T-helper 22 cell (primary cell): ENCODE measurements at regions not wholly inside any gene's neighbourhood (a gene's known extent, or its start where the extent isn't known, plus 50 kb on each side); places are given as distances from the start of the nearest gene placed in this dataset.

Experiments
- DNase-seq: peaks from one replicate; pipeline ENCODE4 v3.0.0-alpha.2; 2020; ENCODE audit warnings: low read depth

- DNase-seq = no peak
Measured at GRCh38 chr22:48395201-48395600, 1432.5 kb downstream of the BRD1 start.

DNA sequence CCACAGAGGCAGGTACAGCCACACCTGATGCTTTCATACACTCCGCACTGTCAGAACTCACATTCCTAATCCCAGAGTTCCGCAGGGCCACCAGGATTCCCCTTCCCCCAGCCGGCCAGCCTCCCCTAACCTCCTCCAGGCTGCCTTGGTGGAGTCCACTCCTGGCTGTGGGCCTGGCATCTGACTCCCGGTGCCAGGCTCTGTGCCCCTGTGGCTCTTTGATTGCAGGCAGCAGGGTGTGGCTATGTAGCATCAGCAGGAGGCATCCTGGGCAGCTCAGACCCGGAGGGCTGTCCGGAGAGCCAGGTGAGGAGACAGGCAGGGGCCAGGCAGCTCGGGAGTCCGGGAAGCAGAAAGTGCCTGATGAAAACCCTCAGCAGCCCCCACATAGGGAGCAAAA is 1432.9 kb downstream of the BRD1 start:
- no peak for DNase-seq

GRCh38 chr22:48393885-48394284 is 1433.8 kb downstream of the BRD1 start:
- DNase-seq = no peak

DNA sequence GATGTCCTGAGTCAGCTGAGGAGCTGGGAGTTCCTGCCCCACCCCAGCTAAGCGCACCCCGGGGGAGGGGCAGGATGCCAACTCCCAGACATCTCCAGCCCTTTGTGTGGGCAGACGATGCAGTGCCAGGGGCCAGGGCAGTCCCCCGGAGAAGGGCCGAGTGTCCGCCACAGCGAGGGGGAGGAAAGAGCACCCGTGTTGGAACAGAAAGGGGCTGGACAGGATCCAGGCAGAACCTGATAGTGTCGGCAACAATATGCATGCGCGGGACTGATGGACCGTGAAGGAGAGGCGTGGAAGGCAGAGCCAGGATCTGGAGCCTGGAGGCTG is 1434.7 kb downstream of the BRD1 start:
- no peak for DNase-seq

DNA sequence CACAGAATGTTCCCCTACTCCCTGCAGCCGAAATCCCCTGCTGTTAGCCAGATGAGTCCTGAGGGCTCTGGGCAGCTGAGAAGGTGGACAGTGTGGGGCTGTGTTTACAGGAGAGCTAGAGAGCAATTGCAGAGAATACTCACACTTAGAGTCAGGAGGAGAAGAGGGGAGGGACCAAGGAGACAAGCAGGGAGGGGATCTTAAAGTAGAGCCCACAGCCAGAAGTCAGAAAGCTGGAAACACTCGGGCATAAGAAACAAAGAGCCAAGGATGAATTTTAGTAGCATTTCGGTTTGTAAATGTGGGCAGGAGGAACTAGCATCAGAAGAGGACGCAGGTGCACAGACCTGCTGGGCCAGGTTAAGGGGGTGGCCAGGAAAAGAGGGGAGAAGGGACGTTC is 1435.9 kb downstream of the BRD1 start:
- no peak for DNase-seq

DNA sequence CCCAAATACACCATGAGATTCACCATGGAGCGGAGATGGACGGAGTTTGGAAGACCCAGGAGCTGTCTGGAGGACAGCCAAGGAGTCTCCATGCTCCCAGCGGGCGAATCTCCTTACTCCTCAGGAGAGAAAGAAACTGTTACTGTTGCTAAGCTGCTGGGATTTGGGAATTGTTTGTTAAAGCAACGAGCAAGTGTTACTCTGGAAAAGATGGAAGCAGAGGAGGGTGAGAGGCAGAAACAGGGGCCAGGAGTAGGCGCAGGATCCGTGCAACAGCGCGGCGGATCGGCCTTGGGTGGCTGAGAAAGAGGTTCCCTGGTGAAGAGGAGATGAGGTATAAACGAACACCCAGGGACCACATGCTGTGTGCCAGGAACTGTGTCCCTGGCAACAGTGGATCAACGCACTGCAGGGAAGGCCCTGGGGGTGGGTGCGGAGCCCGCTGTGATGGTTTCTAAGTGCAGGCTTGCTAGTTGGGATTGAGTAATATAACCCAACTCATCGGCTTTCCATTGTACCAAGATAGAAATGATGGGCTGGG is 1436.4 kb downstream of the BRD1 start:
- no peak for DNase-seq

DNA sequence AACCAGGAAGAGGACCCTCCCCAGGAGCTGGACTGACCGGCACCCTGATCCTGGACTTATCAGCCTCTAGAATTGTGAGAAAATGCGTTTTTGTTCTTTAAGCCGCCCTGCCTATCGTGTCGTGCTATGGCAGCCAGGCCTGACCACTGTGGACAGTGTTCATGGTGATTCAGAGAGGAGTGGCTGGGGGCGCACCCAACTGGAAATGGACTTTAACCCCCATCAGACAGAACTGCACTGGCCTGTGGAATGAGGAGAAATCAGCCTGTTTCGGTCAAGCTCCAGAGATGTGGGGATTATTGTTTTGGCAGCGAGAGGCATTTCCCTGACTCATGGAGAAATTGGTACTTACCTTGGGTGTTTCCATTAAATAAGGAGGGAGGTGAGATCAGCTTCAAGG is 1437.8 kb downstream of the BRD1 start:
- no peak for DNase-seq

- DNase-seq = no peak
Measured at GRCh38 chr22:48382197-48382596, 1445.5 kb downstream of the BRD1 start.

DNA sequence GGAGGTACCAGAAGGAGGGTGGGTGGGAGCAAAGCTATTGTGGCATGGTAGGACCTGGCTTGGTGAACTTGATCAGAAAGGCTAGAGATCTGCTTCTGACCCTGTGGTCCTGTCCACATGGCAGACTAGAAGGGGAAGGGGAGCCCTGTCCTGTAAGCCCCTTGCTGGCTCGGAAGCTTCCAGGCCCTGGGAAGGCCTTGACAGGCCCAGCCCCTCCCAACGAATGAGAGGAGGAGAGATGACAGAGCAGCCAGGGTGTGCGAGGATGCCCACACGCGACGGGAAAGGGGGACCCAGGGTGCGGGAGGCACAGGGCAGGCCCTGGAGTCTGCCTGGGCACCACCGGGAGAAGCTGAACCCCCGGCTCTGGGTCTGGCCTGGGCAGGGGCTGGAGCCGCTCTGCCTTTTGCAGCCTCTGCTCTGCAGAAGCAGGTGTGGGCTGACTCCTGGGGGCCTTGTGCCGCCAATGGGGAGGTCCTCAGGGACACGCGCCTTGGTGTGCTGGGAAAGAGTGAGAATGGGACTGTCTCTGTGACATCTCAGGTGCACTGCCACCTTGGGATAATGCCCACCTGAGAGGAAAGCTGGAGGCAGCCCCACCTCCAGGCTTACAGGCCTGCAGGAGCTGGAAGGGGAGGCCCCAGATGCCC is 1447.5 kb downstream of the BRD1 start:
- no peak for DNase-seq

DNA sequence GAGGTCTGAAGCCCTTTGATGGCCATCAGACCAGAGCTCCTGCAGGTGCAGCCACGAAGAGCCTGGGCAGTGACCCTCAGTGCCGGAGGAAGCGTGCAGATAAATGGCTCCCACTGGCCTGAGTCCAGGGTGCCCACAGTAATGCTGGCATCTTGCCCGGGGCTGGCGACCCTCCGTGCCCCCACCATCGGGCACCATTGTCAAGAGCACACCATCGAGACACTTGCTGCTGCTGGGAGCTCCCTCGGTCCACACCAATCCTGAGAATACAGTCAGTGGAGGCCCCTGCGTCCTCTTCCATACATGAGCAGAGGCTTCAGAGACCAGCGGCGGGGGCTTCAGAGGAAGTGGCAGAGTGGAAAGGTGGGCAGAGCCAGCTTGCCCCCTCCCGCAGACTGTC is 1448.3 kb downstream of the BRD1 start:
- DNase-seq = no peak

DNA sequence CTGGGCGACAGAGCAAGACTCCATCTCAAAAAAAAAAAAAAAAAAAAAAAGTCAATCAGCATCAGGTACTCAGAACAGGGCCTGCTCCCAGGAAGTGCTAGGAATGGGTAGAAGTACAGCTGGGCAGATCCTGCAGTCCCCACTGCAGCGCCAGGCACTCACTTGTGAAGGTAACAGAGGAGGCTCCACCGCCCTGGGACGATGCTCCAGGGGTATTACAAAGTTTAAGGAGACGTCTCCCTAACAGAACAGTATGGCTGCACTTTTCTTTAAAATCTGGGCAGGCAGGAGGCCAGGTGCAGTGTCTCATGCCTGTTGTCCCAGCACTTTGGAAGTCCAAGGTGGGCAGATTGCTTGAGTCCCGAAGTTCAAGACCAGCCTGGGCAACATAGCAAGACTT is 1449.0 kb downstream of the BRD1 start:
- DNase-seq = no peak

GRCh38 chr22:48376936-48377712 is 1450.5 kb downstream of the BRD1 start:
- no peak for DNase-seq

DNA sequence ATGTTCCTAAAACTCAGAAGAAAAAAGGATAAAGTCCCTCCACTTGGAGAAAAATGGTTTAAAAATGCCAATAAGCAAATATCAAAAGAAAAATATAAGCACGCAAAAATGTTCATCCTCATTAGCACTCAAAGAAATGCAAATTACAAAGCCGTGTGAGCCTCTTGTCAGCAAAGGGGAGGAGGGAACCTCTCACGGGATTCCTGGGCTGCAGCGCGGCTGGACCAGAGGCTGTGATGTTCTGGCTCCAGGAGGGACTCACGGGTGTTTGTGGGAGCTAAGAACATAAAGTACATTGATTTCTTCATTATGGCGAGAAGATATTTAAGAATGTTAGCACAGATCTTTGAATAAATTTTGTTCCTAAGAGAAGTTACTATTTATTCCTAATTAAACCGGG is 1451.2 kb downstream of the BRD1 start:
- DNase-seq = no peak

DNA sequence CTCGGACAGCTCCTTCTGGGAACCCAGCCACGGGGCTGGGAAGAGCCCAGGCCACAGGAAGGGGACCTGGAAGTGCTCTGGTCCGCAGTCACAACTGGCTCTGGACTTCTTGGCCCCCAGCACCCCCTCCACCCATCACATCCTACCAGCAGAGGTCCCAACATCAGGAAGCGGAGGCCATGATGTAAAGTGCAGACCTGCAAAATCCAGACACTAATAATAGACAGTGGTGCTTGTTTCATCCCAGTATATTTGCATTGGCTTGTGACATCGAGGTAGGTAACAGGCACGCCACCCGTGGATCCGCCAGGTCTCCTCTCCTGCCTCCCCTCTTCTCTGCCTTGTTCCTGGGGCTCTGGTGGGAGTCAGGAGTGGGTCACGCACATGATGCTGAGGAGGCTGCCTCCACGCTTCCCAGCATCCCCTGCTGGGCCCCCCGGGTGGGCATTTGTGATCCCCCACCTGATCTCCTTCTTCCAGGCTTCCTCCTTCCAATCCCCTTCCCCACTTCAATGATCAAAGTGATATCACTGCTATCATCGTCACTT is 1454.0 kb downstream of the BRD1 start:
- no peak for DNase-seq

GRCh38 chr22:48372390-48372789 is 1455.3 kb downstream of the BRD1 start:
- no peak for DNase-seq

GRCh38 chr22:48371391-48371790 is 1456.3 kb downstream of the BRD1 start:
- DNase-seq = no peak

GRCh38 chr22:48370508-48371325 is 1457.0 kb downstream of the BRD1 start:
- DNase-seq = no peak

DNA sequence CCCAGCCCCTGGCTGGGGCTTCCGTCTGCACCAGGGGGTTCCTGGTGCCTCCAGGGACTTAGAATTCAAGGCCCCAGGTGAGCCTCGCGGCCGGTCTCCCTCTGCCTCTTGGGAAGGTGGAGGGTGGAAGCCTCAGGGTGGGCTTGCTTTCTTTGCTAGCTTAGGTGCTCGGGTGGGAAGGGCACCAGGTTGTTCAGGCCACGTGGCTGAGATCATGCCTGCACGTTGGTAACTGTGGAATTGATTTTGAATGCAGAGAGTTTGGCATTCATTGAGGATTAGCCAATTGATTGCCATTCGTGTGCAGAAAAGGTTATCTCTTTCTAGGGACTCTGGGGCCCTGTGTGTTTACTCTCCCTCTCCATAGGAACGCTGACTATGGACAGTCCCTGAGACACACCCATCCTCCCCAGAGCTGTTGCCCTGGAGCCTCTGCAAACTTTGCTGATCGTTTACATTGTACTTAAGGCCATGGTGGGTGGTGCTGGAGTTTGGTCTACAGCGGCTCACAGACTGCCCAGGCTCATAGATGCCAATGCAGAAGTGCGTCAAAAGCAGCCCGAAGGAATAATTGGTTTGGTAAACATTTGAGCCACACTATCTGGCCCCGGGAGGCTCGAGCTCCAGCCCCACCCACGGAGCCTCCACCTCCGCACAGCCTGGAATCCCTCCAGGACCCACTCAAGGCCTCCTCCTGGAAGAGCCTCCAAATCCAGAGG is 1457.7 kb downstream of the BRD1 start:
- no peak for DNase-seq

GRCh38 chr22:48368975-48369525 is 1458.6 kb downstream of the BRD1 start:
- DNase-seq = no peak

- no peak for DNase-seq
Measured at GRCh38 chr22:48367731-48368130, 1459.9 kb downstream of the BRD1 start.

GRCh38 chr22:48366591-48366990 is 1461.1 kb downstream of the BRD1 start:
- DNase-seq = no peak

DNA sequence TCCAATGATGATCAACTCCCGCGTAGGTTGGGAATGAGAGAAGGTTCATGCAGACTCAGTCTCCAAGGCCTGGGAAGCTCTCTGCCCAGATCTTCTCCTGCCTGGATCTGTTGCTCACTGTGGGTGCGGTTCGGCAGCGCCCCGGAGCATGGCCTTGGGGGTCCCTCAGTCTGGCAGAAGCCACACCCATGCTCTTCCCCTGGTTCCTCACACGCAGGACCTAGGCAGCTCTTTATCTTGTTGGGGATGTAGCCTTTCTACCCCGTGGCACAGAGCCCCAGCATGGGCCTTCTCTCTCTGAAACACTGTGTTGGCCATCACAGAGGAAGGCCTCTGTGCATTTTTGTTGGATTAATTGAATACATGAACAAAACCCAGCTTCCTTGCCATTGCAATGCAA is 1461.6 kb downstream of the BRD1 start:
- DNase-seq = no peak
